Left lung (tissue), 4 donors: ENCODE measurements at regions not wholly inside any gene's neighbourhood (a gene's known extent, or its start where the extent isn't known, plus 50 kb on each side); places are given as distances from the start of the nearest gene placed in this dataset.
"Not testable (repeated sequence)": the region's sequence is repeated elsewhere in the genome, so short reads cannot be mapped to it uniquely, and the experiment has no call there.

Source experiments
- ATAC-seq: fragments of 200-7000 bp; cut with Tn5 transposase; one replicate; pipeline ENCODE4 v1.9.1; 2020; ENCODE audit warnings: moderate library complexity
- DNase-seq, 4 donors: peaks; one replicate each; pipeline ENCODE4 v3.0.0-alpha.2; 2013 to 2020
- H3K27ac ChIP-seq, 2 donors: fragments of 200-600 bp; sonication (generic) in 1 of 2; one replicate each; pipeline versions ENCODE4 v1.5.0 to v1.8.0; 2020 to 2021
- H3K27me3 ChIP-seq, 2 donors: fragments of 200-600 bp; sonication (generic) in 1 of 2; one replicate each; pipeline versions ENCODE4 v1.5.0 to v1.8.0; 2020 to 2021
- H3K36me3 ChIP-seq, 2 donors: fragments of 200-600 bp; sonication (generic) in 1 of 2; one replicate each; pipeline versions ENCODE4 v1.5.0 to v1.8.0; 2020 to 2021
- H3K4me1 ChIP-seq, 2 donors: fragments of 200-600 bp; one replicate each; pipeline ENCODE4 v1.8.0; 2021
- H3K4me3 ChIP-seq, 2 donors: fragments of 200-600 bp; sonication (generic) in 1 of 2; one replicate each; pipeline versions ENCODE4 v1.5.0 to v1.8.0; 2020 to 2021; ENCODE audit warnings: mild to moderate bottlenecking in 1 of 2
- H3K9me3 ChIP-seq, 2 donors: fragments of 200-600 bp; sonication (generic) in 1 of 2; one replicate each; pipeline versions ENCODE4 v1.5.0 to v1.8.0; 2020 to 2021
- CTCF ChIP-seq, 2 donors: fragments of 200-600 bp; sonication (generic) in 1 of 2; IDR thresholded peaks; one replicate each; pipeline versions ENCODE4 v1.5.0 to v1.8.0; 2021; ENCODE audit warnings: antibody characterized with exemption in 2 of 2
- intact Hi-C, 2 donors: fragments of 100-400 bp; cut with DNase I; formaldehyde crosslinking; loops; one replicate each; pipeline versions ENCODE4 v1.11.2 to v1.14.2; 2022
- donor health status: DM: no; HTN: yes; CAD: no.
- donor health status: DM: no; HTN: no; CAD: no.

- no peak for DNase-seq
- Histone ChIP-seq H3K36me3 (no peaks in the 10 kb centered on the region), H3K4me1 (no peaks in the 10 kb centered on the region), H3K27ac (no peak overlapping the region), H3K9me3 (no peaks in the 10 kb centered on the region), H3K4me3 (no peak overlapping the region), H3K27me3 (no peaks in the 10 kb centered on the region)
- TF ChIP-seq CTCF (IDR thresholded peaks at IDR 0.05): no peak
- intact Hi-C loops: no loop called here
- ATAC-seq: no peak
Observed at GRCh38 chr16:52742052-52742451, 195.1 kb upstream of the TOX3 start.

GRCh38 chr16:52741351-52741750 lies 194.4 kb upstream of the TOX3 start:
- no peak for TF ChIP-seq CTCF (IDR thresholded peaks at IDR 0.05)
- intact Hi-C loops: no loop called here
- no peaks in the 10 kb centered on the region for H3K36me3 ChIP-seq
- no peak overlapping the region for H3K27ac ChIP-seq
- H3K27me3 ChIP-seq: no peaks in the 10 kb centered on the region
- DNase-seq (no peak), ATAC-seq (no peak)
- H3K4me1 ChIP-seq: no peaks in the 10 kb centered on the region
- H3K4me3 ChIP-seq: no peak overlapping the region
- no peaks in the 10 kb centered on the region for H3K9me3 ChIP-seq

- no peak for TF ChIP-seq CTCF (IDR thresholded peaks at IDR 0.05)
- H3K4me3 ChIP-seq: no peak overlapping the region
- H3K9me3 ChIP-seq: no peaks in the 10 kb centered on the region
- no peak for ATAC-seq
- intact Hi-C loops: no loop called here
- no peak overlapping the region for H3K27ac ChIP-seq
- H3K4me1 ChIP-seq: no peaks in the 10 kb centered on the region
- no peaks in the 10 kb centered on the region for H3K36me3 ChIP-seq
- no peaks in the 10 kb centered on the region for H3K27me3 ChIP-seq
- DNase-seq: no peak
Observed at GRCh38 chr16:52740766-52741165, 193.8 kb upstream of the TOX3 start.

- DNase-seq: no peak
- H3K9me3 ChIP-seq: no peaks in the 10 kb centered on the region
- TF ChIP-seq CTCF (IDR thresholded peaks at IDR 0.05): no peak
- no peaks in the 10 kb centered on the region for H3K4me1 ChIP-seq
- no peaks in the 10 kb centered on the region for H3K36me3 ChIP-seq
- no peaks in the 10 kb centered on the region for H3K27me3 ChIP-seq
- no peak for ATAC-seq
- intact Hi-C loops: no loop called here
- H3K4me3 ChIP-seq: no peak overlapping the region
- no peak overlapping the region for H3K27ac ChIP-seq
Observed at GRCh38 chr16:52740333-52740732, 193.4 kb upstream of the TOX3 start.

- H3K27me3 ChIP-seq, intact Hi-C loops, ATAC-seq, DNase-seq, H3K4me3 ChIP-seq, H3K36me3 ChIP-seq, H3K4me1 ChIP-seq, H3K27ac ChIP-seq, H3K9me3 ChIP-seq: not testable (repeated sequence)
Observed at GRCh38 chr16:52738992-52739391, 192.0 kb upstream of the TOX3 start.

GRCh38 chr16:52731219-52731875 lies 184.4 kb upstream of the TOX3 start:
- peaks cover 0 to 3% of the 10 kb centered on the region in 2 donors for H3K9me3 ChIP-seq
- H3K4me3 ChIP-seq: no peak overlapping the region
- H3K27me3 ChIP-seq: no peaks in the 10 kb centered on the region
- TF ChIP-seq CTCF (IDR thresholded peaks at IDR 0.05): no peak
- H3K4me1 ChIP-seq: peaks cover 0 to 2% of the 10 kb centered on the region in 2 donors
- intact Hi-C loops: no loop called here
- ATAC-seq (no peak), DNase-seq (peak in 1 of 4 donors; percentile 76)
- no peak overlapping the region for H3K27ac ChIP-seq
- H3K36me3 ChIP-seq: no peaks in the 10 kb centered on the region
